GM13977 (cell line): ENCODE measurements at regions not wholly inside any gene's neighbourhood (a gene's known extent, or its start where the extent isn't known, plus 50 kb on each side); places are given as distances from the start of the nearest gene placed in this dataset.
A peak's percentile ranks its signal among the peaks of the same experiment; 100 is the strongest.

ENCODE experiments used
- DNase-seq: peaks from one replicate; pipeline ENCODE4 v3.0.0; 2012; ENCODE audit warnings: low spot score
- CTCF ChIP-seq: IDR thresholded peaks from 2 replicates; pipeline ENCODE4 v1.5.1; 2012; ENCODE audit warnings: mild to moderate bottlenecking, control low read depth; ENCODE audit not compliant: insufficient read depth; ENCODE audit errors: extremely low read depth, missing control alignments
- in situ Hi-C: fragments of 300-500 bp; cut with MboI; formaldehyde crosslinking; loops from one replicate; pipeline ENCODE4 v1.12.0; 2022; ENCODE audit warnings: low sequenced_read_pairs, low pct_unique_long_range_greater_than_20kb, mixed read lengths, inconsistent platforms; ENCODE audit not compliant: unreplicated experiment

GRCh38 chr18:64208516-64208915 lies 59.6 kb upstream of the LINC00305 start:
- in situ Hi-C loops, result no loop called here
- no peak for DNase-seq
- no peak for TF ChIP-seq CTCF

- TF ChIP-seq CTCF, result no peak
- DNase-seq, result no peak
- in situ Hi-C loops, result no loop called here
Observed at GRCh38 chr18:64207820-64208219, 58.9 kb upstream of the LINC00305 start.

GRCh38 chr18:64203295-64203694 lies 54.4 kb upstream of the LINC00305 start:
- peak; percentile 26 for DNase-seq
- TF ChIP-seq CTCF, result no peak
- in situ Hi-C loops, result no loop called here

- in situ Hi-C loops, result no loop called here
- no peak for TF ChIP-seq CTCF
- DNase-seq, result peak; percentile 14
Observed at GRCh38 chr18:64202863-64203262, 54.0 kb upstream of the LINC00305 start.

GRCh38 chr18:64202210-64202836 lies 53.4 kb upstream of the LINC00305 start:
- TF ChIP-seq CTCF, result no peak
- in situ Hi-C loops, result no loop called here
- DNase-seq, result peak; percentile 61

- no peak for DNase-seq
- no peak for TF ChIP-seq CTCF
- in situ Hi-C loops, result no loop called here
Observed at GRCh38 chr18:64201781-64202180, 52.9 kb upstream of the LINC00305 start.
